HG02973 (cell line): ENCODE measurements at regions not wholly inside any gene's neighbourhood (a gene's known extent, or its start where the extent isn't known, plus 50 kb on each side); places are given as distances from the start of the nearest gene placed in this dataset.

Source experiments
- ATAC-seq: cut with Tn5 transposase; IDR thresholded peaks from one replicate; pipeline ENCODE4 v1.9.1; 2021; ENCODE audit warnings: moderate library complexity; ENCODE audit not compliant: unreplicated experiment

GRCh38 chr4:179071131-179071530 is 1628.9 kb upstream of the AGA start:
- no peak for ATAC-seq

- no peak for ATAC-seq
Measured at GRCh38 chr4:179076865-179077264, 1634.6 kb upstream of the AGA start.

- ATAC-seq = no peak
Measured at GRCh38 chr4:179095585-179096221, 1653.5 kb upstream of the AGA start.

- no peak for ATAC-seq
Measured at GRCh38 chr4:179097741-179098140, 1655.5 kb upstream of the AGA start.

- ATAC-seq = no peak
Measured at GRCh38 chr4:179110356-179110755, 1668.1 kb upstream of the AGA start.

- no peak for ATAC-seq
Measured at GRCh38 chr4:179110816-179111215, 1668.6 kb upstream of the AGA start.

- ATAC-seq = no peak
Measured at GRCh38 chr4:179112441-179113170, 1670.4 kb upstream of the AGA start.

- ATAC-seq = no peak
Measured at GRCh38 chr4:179114615-179115014, 1672.4 kb upstream of the AGA start.

GRCh38 chr4:179116011-179116410 is 1673.8 kb upstream of the AGA start:
- no peak for ATAC-seq

GRCh38 chr4:179116581-179116980 is 1674.3 kb upstream of the AGA start:
- ATAC-seq = no peak

GRCh38 chr4:179123084-179123483 is 1680.8 kb upstream of the AGA start:
- ATAC-seq = no peak

- no peak for ATAC-seq
Measured at GRCh38 chr4:179124419-179124818, 1682.2 kb upstream of the AGA start.

GRCh38 chr4:179124957-179125356 is 1682.7 kb upstream of the AGA start:
- ATAC-seq = no peak

- no peak for ATAC-seq
Measured at GRCh38 chr4:179125870-179126269, 1683.6 kb upstream of the AGA start.

- no peak for ATAC-seq
Measured at GRCh38 chr4:179128299-179128698, 1686.1 kb upstream of the AGA start.

GRCh38 chr4:179130122-179130714 is 1688.0 kb upstream of the AGA start:
- ATAC-seq = no peak

- ATAC-seq = no peak
Measured at GRCh38 chr4:179145746-179146525, 1703.7 kb upstream of the AGA start.

GRCh38 chr4:179151770-179152169 is 1709.5 kb upstream of the AGA start:
- ATAC-seq = no peak

- no peak for ATAC-seq
Measured at GRCh38 chr4:179163147-179163546, 1720.9 kb upstream of the AGA start.

GRCh38 chr4:179164267-179164999 is 1722.2 kb upstream of the AGA start:
- ATAC-seq = no peak
